Endodermal cell (in vitro differentiated cells): ENCODE measurements at regions not wholly inside any gene's neighbourhood (a gene's known extent, or its start where the extent isn't known, plus 50 kb on each side); places are given as distances from the start of the nearest gene placed in this dataset.

Source experiments
- DNase-seq: peaks from one replicate; pipeline ENCODE4 v3.0.0-alpha.2; 2017
- H3K27ac ChIP-seq: 2 replicates; pipeline ENCODE4 v1.5.1; 2013; ENCODE audit warnings: mild to moderate bottlenecking, low read depth, low read length, moderate library complexity
- H3K27me3 ChIP-seq: 2 replicates; pipeline ENCODE4 v1.6.1; 2013; ENCODE audit warnings: mild to moderate bottlenecking, low read length, moderate library complexity; ENCODE audit not compliant: insufficient read depth, control insufficient read depth, poor library complexity, severe bottlenecking
- H3K36me3 ChIP-seq: 2 replicates; pipeline ENCODE4 v1.7.0; 2013; ENCODE audit warnings: mild to moderate bottlenecking, low read length, moderate library complexity; ENCODE audit not compliant: control insufficient read depth, insufficient read depth
- H3K4me1 ChIP-seq: one replicate; pipeline ENCODE4 v1.7.0; 2013; ENCODE audit warnings: low read length; ENCODE audit not compliant: control insufficient read depth, insufficient read depth
- H3K4me3 ChIP-seq: 2 replicates; pipeline ENCODE4 v1.5.1; 2013; ENCODE audit warnings: mild to moderate bottlenecking, low read length, moderate library complexity
- H3K9ac ChIP-seq: 2 replicates; pipeline ENCODE4 v1.6.1; 2013; ENCODE audit warnings: mild to moderate bottlenecking, low read length, moderate library complexity; ENCODE audit not compliant: poor library complexity, severe bottlenecking; ENCODE audit errors: extremely low read depth
- H3K9me3 ChIP-seq: 2 replicates; pipeline ENCODE4 v1.6.1; 2013; ENCODE audit warnings: mild to moderate bottlenecking, low read length, moderate library complexity; ENCODE audit not compliant: control insufficient read depth
- H3K27ac Mint-ChIP-seq: 2 replicates; pipeline ENCODE4 v1.8.0; 2020; ENCODE audit warnings: mixed read lengths
- H3K27me3 Mint-ChIP-seq: 2 replicates; pipeline ENCODE4 v1.8.0; 2021; ENCODE audit warnings: mild to moderate bottlenecking, mixed read lengths; ENCODE audit not compliant: insufficient read depth
- H3K36me3 Mint-ChIP-seq: 2 replicates; pipeline ENCODE4 v1.8.0; 2020; ENCODE audit warnings: low read depth, mixed read lengths
- H3K4me1 Mint-ChIP-seq: 2 replicates; pipeline ENCODE4 v1.8.0; 2020; ENCODE audit warnings: mixed read lengths
- H3K4me3 Mint-ChIP-seq: 2 replicates; pipeline ENCODE4 v1.8.0; 2020; ENCODE audit warnings: mild to moderate bottlenecking, moderate library complexity, mixed read lengths
- H3K9me3 Mint-ChIP-seq: 2 replicates; pipeline ENCODE4 v1.8.0; 2020; ENCODE audit warnings: mild to moderate bottlenecking, mixed read lengths
- WGBS, 2 experiments: methylation state at CpG; one replicate each; pipeline versions ENCODE4 v1.1.5 to v1.1.7; 2013; ENCODE audit warnings: missing lambda C conversion rate in 2 of 2, mixed read lengths in 1 of 2; ENCODE audit not compliant: insufficient coverage in 1 of 2, insufficient read length in 1 of 2; 5-methylcytosine and 5-hydroxymethylcytosine counted together
- TF ChIP-seq, protein P1 (sequence below): fragments of 200-600 bp; sonication (generic); conservative IDR thresholded peaks from 2 replicates; pipeline ENCODE4 v1.5.0; 2021; ENCODE audit warnings: antibody characterized with exemption, mild to moderate bottlenecking

DNA sequence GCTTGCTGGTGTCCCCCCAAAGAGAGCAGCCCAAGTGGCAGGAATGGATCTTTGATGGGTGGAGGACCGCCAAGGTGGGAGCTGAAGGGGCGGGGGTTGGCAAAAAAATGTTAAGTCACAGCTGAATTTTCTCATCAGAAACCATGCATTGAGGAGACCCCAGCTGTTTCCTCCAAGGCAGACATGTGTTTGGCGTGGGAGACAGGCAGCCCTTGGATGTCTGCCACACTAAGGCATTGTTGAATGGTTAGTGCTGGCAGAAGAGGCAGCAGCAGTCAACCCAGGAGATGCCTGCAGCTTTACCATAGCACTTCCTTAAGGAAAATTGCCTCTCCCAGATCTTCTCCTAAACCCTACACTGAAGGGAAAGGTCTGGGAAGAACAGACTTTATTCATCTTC, 394.9 kb upstream of the CD180 start:
- H3K4me1 Mint-ChIP-seq = no peaks in the 10 kb centered on the region

DNA sequence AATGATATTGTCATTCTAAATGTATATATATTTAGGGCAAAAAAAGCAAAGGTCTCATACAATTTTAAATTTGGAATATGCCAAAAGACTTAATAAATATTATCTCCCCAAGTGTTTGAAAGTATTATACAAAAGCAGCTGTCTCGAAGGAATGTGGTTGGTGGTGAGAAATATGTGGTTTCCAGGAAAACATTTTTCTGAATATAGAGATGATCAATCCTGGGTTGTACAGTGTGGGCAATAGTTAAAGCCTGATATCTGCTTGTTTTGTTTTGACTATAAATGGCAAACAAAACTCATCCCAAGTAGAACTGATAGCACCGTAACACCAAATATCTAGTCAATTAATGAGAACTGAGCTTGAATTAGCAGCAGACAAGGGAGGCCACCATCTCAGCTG, 391.8 kb upstream of the CD180 start:
- H3K36me3 Mint-ChIP-seq = no peaks in the 10 kb centered on the region

More for the DNA sequence above, 394.9 kb upstream of the CD180 start:
- Histone ChIP-seq H3K4me3 (no peak overlapping the region), H3K27me3 (no peaks in the 10 kb centered on the region), H3K9ac (no peak overlapping the region), H3K27ac (no peak overlapping the region), H3K36me3 (no peaks in the 10 kb centered on the region), H3K4me1 (no peaks in the 10 kb centered on the region), H3K9me3 (no peaks in the 10 kb centered on the region)
- H3K27ac Mint-ChIP-seq = no peak overlapping the region
- WGBS, 2 experiments = 89 to 100% methylated on average over 1 to 3 of the region's 3 CpGs
- no peak for DNase-seq
- TF ChIP-seq, protein P1, sequence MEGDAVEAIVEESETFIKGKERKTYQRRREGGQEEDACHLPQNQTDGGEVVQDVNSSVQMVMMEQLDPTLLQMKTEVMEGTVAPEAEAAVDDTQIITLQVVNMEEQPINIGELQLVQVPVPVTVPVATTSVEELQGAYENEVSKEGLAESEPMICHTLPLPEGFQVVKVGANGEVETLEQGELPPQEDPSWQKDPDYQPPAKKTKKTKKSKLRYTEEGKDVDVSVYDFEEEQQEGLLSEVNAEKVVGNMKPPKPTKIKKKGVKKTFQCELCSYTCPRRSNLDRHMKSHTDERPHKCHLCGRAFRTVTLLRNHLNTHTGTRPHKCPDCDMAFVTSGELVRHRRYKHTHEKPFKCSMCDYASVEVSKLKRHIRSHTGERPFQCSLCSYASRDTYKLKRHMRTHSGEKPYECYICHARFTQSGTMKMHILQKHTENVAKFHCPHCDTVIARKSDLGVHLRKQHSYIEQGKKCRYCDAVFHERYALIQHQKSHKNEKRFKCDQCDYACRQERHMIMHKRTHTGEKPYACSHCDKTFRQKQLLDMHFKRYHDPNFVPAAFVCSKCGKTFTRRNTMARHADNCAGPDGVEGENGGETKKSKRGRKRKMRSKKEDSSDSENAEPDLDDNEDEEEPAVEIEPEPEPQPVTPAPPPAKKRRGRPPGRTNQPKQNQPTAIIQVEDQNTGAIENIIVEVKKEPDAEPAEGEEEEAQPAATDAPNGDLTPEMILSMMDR = no peak
- no peaks in the 10 kb centered on the region for H3K9me3 Mint-ChIP-seq
- no peaks in the 10 kb centered on the region for H3K36me3 Mint-ChIP-seq
- no peaks in the 10 kb centered on the region for H3K27me3 Mint-ChIP-seq
- H3K4me3 Mint-ChIP-seq = no peak overlapping the region

DNA sequence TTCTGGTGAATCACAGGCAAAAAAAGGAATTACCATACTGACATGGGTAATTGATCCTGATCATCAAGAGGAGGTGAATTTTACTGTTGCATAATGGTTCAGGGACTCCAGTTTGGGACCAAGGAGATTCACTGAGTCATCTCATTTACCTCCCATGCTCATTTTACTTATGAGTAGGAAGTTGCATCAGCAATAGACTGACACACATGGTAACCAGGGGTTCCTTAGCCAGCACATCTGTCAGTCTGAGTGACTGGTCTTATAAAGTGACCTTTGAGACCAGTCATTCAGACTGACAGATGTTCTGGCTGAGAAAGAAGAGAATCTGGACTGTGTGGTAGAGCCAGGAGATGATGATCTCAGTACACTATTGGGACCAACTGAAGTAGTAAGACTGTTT, 384.6 kb upstream of the CD180 start:
- no peak for DNase-seq
- no peaks in the 10 kb centered on the region for H3K27me3 Mint-ChIP-seq
- no peak overlapping the region for H3K27ac Mint-ChIP-seq
- no peaks in the 10 kb centered on the region for H3K36me3 ChIP-seq
- no peaks in the 10 kb centered on the region for H3K9me3 ChIP-seq
- no peak overlapping the region for H3K9ac ChIP-seq
- H3K27ac ChIP-seq = no peak overlapping the region
- H3K27me3 ChIP-seq = no peaks in the 10 kb centered on the region
- H3K4me3 Mint-ChIP-seq = no peak overlapping the region
- no peak overlapping the region for H3K4me3 ChIP-seq
- peaks cover 4% of the 10 kb centered on the region for H3K4me1 Mint-ChIP-seq
- H3K9me3 Mint-ChIP-seq = no peaks in the 10 kb centered on the region
- TF ChIP-seq, protein P1 = no peak
- H3K4me1 ChIP-seq = no peaks in the 10 kb centered on the region
- no peaks in the 10 kb centered on the region for H3K36me3 Mint-ChIP-seq

More for the DNA sequence above, 391.8 kb upstream of the CD180 start:
- no peak overlapping the region for H3K4me3 ChIP-seq
- H3K36me3 ChIP-seq = no peaks in the 10 kb centered on the region
- Mint-ChIP-seq H3K27me3 (no peaks in the 10 kb centered on the region), H3K4me3 (no peak overlapping the region), H3K27ac (no peak overlapping the region), H3K9me3 (no peaks in the 10 kb centered on the region), H3K4me1 (no peaks in the 10 kb centered on the region)
- no peak for DNase-seq
- H3K4me1 ChIP-seq = no peaks in the 10 kb centered on the region
- H3K27me3 ChIP-seq = no peaks in the 10 kb centered on the region
- TF ChIP-seq, protein P1 = no peak
- 94 to 100% methylated on average over 1 to 2 of the region's 2 CpGs for WGBS, 2 experiments
- no peak overlapping the region for H3K27ac ChIP-seq
- no peaks in the 10 kb centered on the region for H3K9me3 ChIP-seq
- H3K9ac ChIP-seq = no peak overlapping the region
